ENCODE measurements at regions not wholly inside any gene's neighbourhood (a gene's known extent, or its start where the extent isn't known, plus 50 kb on each side); places are given as distances from the start of the nearest gene placed in this dataset.
A peak's percentile ranks its signal among the peaks of the same experiment; 100 is the strongest.

DNA sequence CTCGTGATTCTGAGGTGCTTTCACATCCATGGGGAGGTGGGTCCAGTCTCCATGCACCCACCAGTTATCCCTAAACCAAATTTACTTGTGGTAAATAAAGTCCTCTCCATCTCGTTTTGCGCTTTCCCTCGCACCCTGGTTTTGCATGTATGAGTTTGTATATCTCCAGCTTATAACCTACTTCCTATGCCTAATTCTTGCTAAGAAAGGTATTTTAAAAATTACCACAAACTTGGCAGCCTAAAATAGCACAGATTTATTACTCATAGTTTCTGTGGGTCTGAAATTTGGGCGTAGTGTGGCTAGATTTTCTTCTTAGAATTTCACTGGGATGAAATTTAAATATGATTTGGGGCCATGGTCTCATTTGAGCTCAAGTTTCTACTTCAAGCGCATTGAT lies 511.5 kb downstream of the NYAP2 start:
- no peak for TF ChIP-seq EZH2 (IDR thresholded peaks at IDR 0.05; ENCODE audit: low read depth, unreplicated experiment)
- TF ChIP-seq POLR2AphosphoS5 (IDR thresholded peaks at IDR 0.05; ENCODE audit: low read depth) = no peak
- no peak for TF ChIP-seq NANOG (IDR thresholded peaks at IDR 0.05; ENCODE audit: borderline replicate concordance)
- no peak for TF ChIP-seq EZH2phosphoT487 (IDR thresholded peaks at IDR 0.05; ENCODE audit: unreplicated experiment)
- TF ChIP-seq, protein P1, sequence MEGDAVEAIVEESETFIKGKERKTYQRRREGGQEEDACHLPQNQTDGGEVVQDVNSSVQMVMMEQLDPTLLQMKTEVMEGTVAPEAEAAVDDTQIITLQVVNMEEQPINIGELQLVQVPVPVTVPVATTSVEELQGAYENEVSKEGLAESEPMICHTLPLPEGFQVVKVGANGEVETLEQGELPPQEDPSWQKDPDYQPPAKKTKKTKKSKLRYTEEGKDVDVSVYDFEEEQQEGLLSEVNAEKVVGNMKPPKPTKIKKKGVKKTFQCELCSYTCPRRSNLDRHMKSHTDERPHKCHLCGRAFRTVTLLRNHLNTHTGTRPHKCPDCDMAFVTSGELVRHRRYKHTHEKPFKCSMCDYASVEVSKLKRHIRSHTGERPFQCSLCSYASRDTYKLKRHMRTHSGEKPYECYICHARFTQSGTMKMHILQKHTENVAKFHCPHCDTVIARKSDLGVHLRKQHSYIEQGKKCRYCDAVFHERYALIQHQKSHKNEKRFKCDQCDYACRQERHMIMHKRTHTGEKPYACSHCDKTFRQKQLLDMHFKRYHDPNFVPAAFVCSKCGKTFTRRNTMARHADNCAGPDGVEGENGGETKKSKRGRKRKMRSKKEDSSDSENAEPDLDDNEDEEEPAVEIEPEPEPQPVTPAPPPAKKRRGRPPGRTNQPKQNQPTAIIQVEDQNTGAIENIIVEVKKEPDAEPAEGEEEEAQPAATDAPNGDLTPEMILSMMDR (conservative IDR thresholded peaks at IDR 0.05; ENCODE audit: low read depth in 2 of 2) = no peak
- Mint-ChIP-seq H3K9me3 (no peaks in the 10 kb centered on the region), H3K4me3 (no peak overlapping the region), H3K36me3 (ENCODE audit: low read depth) (no peaks in the 10 kb centered on the region), H3K27me3 (ENCODE audit: insufficient read depth, low read depth, poor library complexity) (peaks cover 1% of the 10 kb centered on the region), H3K4me1 (no peaks in the 10 kb centered on the region), H3K27ac (no peak overlapping the region)
- H3K9me2 ChIP-seq (ENCODE audit: insufficient read depth) = no peaks in the 10 kb centered on the region
- H3K4me1 ChIP-seq (ENCODE audit: insufficient read depth) = no peaks in the 10 kb centered on the region
- H3K36me3 ChIP-seq (ENCODE audit: insufficient read depth) = no peaks in the 10 kb centered on the region
- H3K27me3 ChIP-seq (ENCODE audit: insufficient read depth) = no peaks in the 10 kb centered on the region
- no peak overlapping the region for H3K4me3 ChIP-seq
- DNase-seq (ENCODE audit: low spot score) (no peak), ATAC-seq (no peak)
- no peaks in the 10 kb centered on the region for H3K79me2 ChIP-seq (replicated peaks; ENCODE audit: insufficient read depth)
- no peaks in the 10 kb centered on the region for H3F3A ChIP-seq (replicated peaks; ENCODE audit: low read depth)
- no peaks in the 10 kb centered on the region for H4K20me1 ChIP-seq (replicated peaks; ENCODE audit: insufficient read depth)
- H3K4me2 ChIP-seq = no peak overlapping the region
- H2AFZ ChIP-seq = peak overlapping the region; percentile 44; the same call in 1 of the 2 replicates
- H3K27ac ChIP-seq (ENCODE audit: low read depth) = no peak overlapping the region

DNA sequence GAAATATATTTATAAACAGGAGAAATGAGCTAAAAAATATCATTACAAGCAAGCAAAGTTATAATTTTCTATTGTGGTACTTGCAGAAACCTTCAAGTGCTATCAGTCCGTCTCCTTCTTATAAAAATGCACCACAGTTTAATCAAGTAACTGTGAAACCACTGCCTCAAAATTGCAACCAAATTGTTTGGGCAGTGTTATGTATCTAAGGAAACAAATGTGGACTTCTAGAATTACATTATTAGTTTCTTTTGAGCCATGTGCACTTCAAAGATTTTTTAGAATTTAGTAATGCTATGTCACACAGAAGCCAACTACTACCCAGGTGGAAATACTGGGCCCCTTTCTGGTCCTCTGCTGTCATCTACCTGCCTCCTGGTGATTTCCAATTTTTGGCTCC lies 495.6 kb downstream of the NYAP2 start:
- Mint-ChIP-seq H3K4me1 (no peaks in the 10 kb centered on the region; the same call in 1 of the 3 replicates), H3K36me3 (ENCODE audit: low read depth) (no peaks in the 10 kb centered on the region), H3K4me3 (no peak overlapping the region), H3K27me3 (ENCODE audit: insufficient read depth, low read depth, poor library complexity) (no peaks in the 10 kb centered on the region), H3K9me3 (no peaks in the 10 kb centered on the region), H3K27ac (no peak overlapping the region)
- no peaks in the 10 kb centered on the region for H3F3A ChIP-seq (replicated peaks; ENCODE audit: low read depth)
- no peak overlapping the region for H3K4me3 ChIP-seq
- no peak for DNase-seq (ENCODE audit: low spot score)
- no peak for ATAC-seq
- H3K79me2 ChIP-seq (replicated peaks; ENCODE audit: insufficient read depth) = no peaks in the 10 kb centered on the region
- no peaks in the 10 kb centered on the region for H3K36me3 ChIP-seq (ENCODE audit: insufficient read depth)
- H3K4me1 ChIP-seq (ENCODE audit: insufficient read depth) = no peaks in the 10 kb centered on the region
- no peaks in the 10 kb centered on the region for H3K27me3 ChIP-seq (ENCODE audit: insufficient read depth)
- no peak overlapping the region for H2AFZ ChIP-seq
- no peak overlapping the region for H3K4me2 ChIP-seq
- no peaks in the 10 kb centered on the region for H3K9me2 ChIP-seq (ENCODE audit: insufficient read depth)
- H3K27ac ChIP-seq (ENCODE audit: low read depth) = no peak overlapping the region
- no peaks in the 10 kb centered on the region for H4K20me1 ChIP-seq (replicated peaks; ENCODE audit: insufficient read depth)
- TF ChIP-seq NANOG (IDR thresholded peaks at IDR 0.05; ENCODE audit: borderline replicate concordance) (no peak), STAT1 (IDR thresholded peaks at IDR 0.05; ENCODE audit: unreplicated experiment) (no peak), CREB1 (CRISPR knock-in tag; IDR thresholded peaks at IDR 0.05; ENCODE audit: low read depth) (no peak), EZH2phosphoT487 (IDR thresholded peaks at IDR 0.05; ENCODE audit: unreplicated experiment) (no peak), ZNF114 (CRISPR knock-in tag; IDR thresholded peaks at IDR 0.05) (no peak), ZNF331 (CRISPR knock-in tag; IDR thresholded peaks at IDR 0.05; ENCODE audit: low read depth) (no peak)
- TF ChIP-seq, protein P2, sequence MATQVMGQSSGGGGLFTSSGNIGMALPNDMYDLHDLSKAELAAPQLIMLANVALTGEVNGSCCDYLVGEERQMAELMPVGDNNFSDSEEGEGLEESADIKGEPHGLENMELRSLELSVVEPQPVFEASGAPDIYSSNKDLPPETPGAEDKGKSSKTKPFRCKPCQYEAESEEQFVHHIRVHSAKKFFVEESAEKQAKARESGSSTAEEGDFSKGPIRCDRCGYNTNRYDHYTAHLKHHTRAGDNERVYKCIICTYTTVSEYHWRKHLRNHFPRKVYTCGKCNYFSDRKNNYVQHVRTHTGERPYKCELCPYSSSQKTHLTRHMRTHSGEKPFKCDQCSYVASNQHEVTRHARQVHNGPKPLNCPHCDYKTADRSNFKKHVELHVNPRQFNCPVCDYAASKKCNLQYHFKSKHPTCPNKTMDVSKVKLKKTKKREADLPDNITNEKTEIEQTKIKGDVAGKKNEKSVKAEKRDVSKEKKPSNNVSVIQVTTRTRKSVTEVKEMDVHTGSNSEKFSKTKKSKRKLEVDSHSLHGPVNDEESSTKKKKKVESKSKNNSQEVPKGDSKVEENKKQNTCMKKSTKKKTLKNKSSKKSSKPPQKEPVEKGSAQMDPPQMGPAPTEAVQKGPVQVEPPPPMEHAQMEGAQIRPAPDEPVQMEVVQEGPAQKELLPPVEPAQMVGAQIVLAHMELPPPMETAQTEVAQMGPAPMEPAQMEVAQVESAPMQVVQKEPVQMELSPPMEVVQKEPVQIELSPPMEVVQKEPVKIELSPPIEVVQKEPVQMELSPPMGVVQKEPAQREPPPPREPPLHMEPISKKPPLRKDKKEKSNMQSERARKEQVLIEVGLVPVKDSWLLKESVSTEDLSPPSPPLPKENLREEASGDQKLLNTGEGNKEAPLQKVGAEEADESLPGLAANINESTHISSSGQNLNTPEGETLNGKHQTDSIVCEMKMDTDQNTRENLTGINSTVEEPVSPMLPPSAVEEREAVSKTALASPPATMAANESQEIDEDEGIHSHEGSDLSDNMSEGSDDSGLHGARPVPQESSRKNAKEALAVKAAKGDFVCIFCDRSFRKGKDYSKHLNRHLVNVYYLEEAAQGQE (IDR thresholded peaks at IDR 0.05; ENCODE audit: unreplicated experiment) = no peak
- TF ChIP-seq, protein P1 (conservative IDR thresholded peaks at IDR 0.05; ENCODE audit: low read depth in 2 of 2) = no peak
